HG02571 (cell line): ENCODE measurements at regions not wholly inside any gene's neighbourhood (a gene's known extent, or its start where the extent isn't known, plus 50 kb on each side); places are given as distances from the start of the nearest gene placed in this dataset.

Experiments
- ATAC-seq: cut with Tn5 transposase; IDR thresholded peaks from one replicate; pipeline ENCODE4 v1.9.1; 2021; ENCODE audit warnings: mild to moderate bottlenecking, moderate library complexity; ENCODE audit not compliant: unreplicated experiment

- no peak for ATAC-seq
These were observed 147.5 kb upstream of the PITX2 start for GRCh38 chr4:110770353-110770752.

DNA sequence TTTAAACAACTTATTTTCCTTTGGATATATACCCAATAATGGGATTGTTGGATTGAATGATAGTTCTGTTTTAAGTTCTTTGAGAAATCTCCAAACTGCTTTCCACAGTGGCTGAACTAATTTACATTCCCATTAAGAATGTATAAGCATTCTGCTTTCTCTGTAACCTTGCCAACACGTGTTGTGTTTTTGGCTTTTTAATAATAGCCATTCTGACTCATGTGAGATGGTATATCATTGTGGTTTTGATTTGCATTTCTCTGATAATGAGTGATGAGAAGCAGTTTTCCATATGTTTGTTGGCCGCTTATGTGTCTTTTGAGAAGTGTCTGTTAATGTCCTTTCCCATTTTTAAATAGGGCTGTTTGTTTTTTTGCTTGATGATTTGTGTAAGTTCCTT, 155.6 kb upstream of the PITX2 start:
- ATAC-seq: no peak

- ATAC-seq: no peak
These were observed 157.7 kb upstream of the PITX2 start for GRCh38 chr4:110780538-110780937.

DNA sequence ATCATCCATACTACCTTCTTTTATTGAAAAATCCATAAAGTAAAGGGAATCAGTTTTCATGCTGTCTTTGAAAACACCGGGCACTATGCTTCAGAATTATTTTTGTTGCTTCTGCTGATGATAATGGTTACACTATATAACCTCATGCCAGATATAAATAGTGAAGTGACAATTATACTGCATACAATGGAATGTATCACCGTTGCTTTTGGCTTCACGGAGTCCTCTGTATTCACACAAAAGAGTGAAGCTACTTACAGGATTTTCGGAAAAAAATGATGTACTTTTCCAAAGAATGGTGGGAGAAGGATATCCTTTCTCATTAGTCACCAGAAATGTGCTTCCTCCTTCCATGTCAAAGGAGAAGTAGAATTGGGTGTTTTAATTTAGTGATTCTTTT, 159.1 kb upstream of the PITX2 start:
- no peak for ATAC-seq

GRCh38 chr4:110787109-110787508, 164.2 kb upstream of the PITX2 start:
- no peak for ATAC-seq

DNA sequence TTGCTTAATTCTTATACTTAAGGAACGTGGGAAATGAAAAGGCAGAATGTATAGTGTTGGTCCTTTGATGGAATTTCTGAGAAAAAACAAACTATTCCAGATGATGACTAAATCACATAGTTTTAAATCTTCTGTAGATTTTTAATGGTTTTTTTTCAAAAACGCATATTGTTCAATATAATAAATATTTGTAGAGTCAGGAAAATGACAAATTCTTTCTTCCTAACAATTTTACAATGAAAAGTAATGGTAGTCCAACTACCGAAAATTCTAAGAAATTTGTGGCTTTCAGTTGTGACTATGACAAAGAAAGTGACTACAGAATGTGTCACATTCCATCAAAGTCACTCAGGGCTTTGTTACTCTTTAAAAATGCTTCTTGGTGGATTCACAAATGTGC, 164.8 kb upstream of the PITX2 start:
- ATAC-seq: no peak

GRCh38 chr4:110788302-110788701, 165.4 kb upstream of the PITX2 start:
- no peak for ATAC-seq

GRCh38 chr4:110792036-110792435, 169.2 kb upstream of the PITX2 start:
- ATAC-seq: no peak

DNA sequence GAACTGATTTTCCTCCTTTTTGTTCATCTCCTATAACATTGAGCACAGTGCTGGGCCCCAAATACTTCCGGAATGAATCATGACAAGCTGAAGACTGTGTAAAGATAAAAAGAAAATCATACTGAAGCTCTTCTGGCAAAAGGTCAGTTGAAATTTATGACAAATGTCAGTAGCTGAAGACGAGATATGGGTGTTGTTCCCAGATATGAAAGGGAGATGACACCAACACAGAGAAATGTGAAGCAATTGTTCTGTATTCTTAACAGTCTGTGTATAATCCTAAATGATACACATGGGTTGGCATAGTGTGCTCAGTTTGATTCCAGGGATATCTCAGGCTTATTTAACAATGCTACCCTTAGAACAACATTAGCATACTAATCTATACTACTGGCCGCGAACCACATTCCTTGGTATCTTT, 170.5 kb upstream of the PITX2 start:
- ATAC-seq: no peak

DNA sequence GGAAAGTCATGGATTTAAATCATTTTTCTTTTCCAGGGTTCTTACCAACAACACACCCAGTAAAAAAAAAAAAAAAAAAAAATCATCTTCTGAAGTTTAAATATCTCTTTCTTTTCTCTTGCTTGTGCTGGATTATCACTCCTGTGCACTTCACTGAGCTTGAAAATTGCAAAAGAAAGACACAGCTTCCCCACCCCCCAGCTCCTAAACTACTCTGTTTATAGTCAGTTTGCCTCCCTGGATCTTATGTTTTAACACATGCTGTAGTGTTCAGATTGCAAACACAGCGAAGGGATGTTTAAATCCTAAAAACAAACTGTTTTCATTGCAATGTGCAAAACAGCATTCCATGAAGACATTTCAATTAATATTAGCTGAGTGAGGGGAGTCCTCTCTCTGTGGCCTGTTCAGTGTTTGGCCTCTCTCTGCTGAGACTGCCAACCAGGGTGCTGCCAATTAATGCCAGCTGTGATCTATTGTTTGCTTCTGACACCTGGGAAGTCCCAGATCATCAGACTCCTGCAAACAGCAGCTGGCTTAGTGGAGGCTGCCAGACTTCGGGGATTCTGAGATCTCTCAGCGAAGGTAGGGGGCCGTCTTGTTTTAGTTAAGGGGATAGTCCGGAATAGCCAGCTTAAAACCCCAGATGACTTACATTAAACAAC, 171.1 kb upstream of the PITX2 start:
- ATAC-seq: no peak

- ATAC-seq: no peak
These were observed 173.1 kb upstream of the PITX2 start for GRCh38 chr4:110795971-110796370.

DNA sequence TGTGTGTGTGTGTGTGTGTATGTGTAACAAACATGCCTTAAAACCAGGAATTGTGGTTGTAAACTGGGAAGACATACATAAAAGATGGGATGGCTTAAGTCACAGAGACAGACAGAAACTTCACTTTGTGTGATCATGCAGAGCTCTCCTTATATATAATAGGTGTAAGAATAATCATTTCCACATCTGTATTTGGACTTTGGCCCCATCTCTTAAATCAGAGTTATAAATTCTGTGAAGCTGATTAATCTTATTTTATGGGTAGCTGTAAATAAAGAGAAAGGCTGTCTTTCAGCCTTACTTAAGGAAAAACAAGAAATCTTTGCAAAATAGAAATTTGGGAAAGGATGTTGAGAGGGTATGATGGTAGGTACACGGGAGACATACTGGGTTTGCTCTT, 174.6 kb upstream of the PITX2 start:
- ATAC-seq: no peak

GRCh38 chr4:110798687-110799086, 175.8 kb upstream of the PITX2 start:
- no peak for ATAC-seq

GRCh38 chr4:110799211-110799610, 176.3 kb upstream of the PITX2 start:
- ATAC-seq: no peak

- no peak for ATAC-seq
These were observed 178.7 kb upstream of the PITX2 start for GRCh38 chr4:110801591-110801990.

DNA sequence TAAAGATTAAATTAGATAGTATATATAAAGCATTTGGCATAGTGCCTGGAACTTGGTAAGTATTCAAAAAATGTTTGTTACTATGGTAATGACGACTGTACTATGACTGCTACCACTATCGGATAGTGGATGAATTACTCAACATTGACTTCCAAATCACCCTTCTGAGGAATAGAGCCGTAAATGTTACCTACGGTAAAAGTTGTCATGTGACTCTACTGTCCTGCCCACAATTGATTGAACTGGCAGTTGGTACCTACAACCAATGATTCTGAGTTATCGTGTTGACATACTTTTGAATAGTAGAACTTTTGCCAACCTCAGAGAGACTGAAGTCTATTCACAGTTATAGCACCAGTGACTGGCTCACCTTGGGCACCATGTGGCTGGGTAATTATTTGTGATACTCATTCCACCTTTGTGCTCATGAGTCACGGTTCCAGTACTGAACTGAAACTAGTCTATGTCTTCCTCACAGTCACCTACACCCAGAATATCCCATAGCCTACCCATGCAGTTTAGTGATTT, 185.5 kb upstream of the PITX2 start:
- no peak for ATAC-seq

- ATAC-seq: no peak
These were observed 193.1 kb upstream of the PITX2 start for GRCh38 chr4:110815950-110816349.

DNA sequence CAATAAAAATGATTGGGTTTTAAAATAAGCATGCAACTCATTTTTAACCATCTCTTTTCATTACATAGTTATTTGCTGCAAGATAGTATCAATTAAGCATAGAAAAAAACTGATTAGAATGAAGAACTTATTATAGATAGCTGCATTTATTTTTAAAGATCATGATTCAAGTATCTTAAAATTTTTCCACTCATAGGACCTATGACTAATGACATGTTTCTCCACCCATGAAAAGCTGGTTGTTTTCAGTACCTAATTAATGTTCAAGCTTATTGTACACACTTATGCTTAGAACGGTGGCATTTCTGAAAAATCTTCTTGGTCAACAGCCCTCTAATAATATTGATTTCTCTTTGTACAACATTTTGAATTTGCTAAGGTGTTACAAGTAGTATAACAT, 193.5 kb upstream of the PITX2 start:
- ATAC-seq: no peak

GRCh38 chr4:110821186-110821585, 198.3 kb upstream of the PITX2 start:
- no peak for ATAC-seq

DNA sequence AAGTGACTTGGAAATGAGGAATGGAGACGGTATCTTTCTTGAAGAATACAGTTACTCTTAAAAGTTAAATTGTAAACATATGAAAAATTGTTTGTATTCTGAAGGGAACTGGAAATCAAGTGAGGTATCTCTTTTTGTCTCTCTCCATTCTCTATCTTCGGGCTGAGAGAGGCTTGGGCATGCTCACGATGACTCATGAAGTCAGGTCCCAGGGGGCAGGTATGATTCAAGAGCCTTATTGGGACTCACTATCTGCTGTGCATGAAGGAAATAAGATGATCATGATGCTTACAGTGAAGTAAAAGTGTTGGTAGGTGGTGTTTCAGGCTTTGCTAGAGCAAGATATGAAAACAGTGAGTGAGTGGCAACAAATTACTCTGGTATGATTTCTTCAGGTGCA, 200.4 kb upstream of the PITX2 start:
- no peak for ATAC-seq

GRCh38 chr4:110824344-110824743, 201.5 kb upstream of the PITX2 start:
- no peak for ATAC-seq

GRCh38 chr4:110826656-110827055, 203.8 kb upstream of the PITX2 start:
- ATAC-seq: no peak

- ATAC-seq: no peak
These were observed 207.6 kb upstream of the PITX2 start for GRCh38 chr4:110830461-110830860.
